Kasumi-1 (cell line): ENCODE measurements at regions not wholly inside any gene's neighbourhood (a gene's known extent, or its start where the extent isn't known, plus 50 kb on each side); places are given as distances from the start of the nearest gene placed in this dataset.

Experiments
- DNase-seq, 2 experiments: peaks; one replicate each; lab custom pipeline; 2025; lab: John Stamatoyannopoulos, UW

GRCh38 chr11:86119077-86119476 lies 50.2 kb upstream of the PICALM start:
- no peak for DNase-seq
